ENCODE measurements at regions not wholly inside any gene's neighbourhood (a gene's known extent, or its start where the extent isn't known, plus 50 kb on each side); places are given as distances from the start of the nearest gene placed in this dataset.

DNA sequence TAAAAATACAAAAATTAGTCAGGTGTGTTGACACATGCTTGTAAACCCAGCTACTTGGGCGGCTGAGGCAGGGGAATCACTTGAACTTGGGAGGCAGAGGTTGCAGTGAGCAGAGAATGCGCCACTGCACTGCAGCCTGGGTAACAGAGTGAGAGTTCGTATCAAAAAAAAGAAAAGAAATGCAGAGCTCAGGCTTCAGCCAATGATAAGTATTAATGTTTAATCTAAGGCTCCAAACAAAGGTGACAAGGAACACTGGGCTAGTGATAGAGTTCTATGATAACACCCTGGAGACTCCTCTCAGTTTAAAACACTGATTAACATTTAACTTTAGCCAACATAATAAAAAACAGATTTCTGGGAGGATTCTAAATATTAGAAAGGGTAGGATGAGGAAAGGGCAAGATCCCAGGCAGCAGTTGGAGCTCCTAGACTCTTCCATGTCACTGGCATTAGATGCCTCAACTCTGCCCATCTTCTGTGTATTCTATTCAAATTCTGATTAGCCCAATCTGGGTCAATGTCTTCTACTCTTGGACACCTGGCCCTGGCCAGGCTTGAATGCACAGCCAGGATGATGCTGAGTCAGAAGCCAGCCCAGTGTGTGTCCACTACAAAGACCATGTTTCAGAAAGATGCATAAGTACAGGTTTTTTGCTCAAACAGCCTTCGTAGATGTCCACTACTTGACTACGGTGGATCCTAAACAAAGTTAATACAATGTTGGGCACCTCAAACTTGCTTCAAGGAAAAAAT lies 91.0 kb upstream of the FAM169A start:
- Histone ChIP-seq H2AFZ (ENCODE audit: insufficient read depth, low read depth, low read length, poor library complexity, severe bottlenecking) (no peak overlapping the region), H3K27ac (ENCODE audit: low read depth in 1 of 2, low read length in 2 of 2) (no peak overlapping the region), H3K9me3 (replicated peaks in 1 of 2; ENCODE audit: control insufficient read depth in 1 of 2, insufficient read depth in 1 of 2, low read length in 2 of 2) (no peaks in the 10 kb centered on the region), H3K27me3 (ENCODE audit: control insufficient read depth in 2 of 2, insufficient read depth in 2 of 2, low read length in 2 of 2) (no peaks in the 10 kb centered on the region), H3K79me2 (ENCODE audit: insufficient read depth, low read length) (no peaks in the 10 kb centered on the region), H3K4me1 (ENCODE audit: control insufficient read depth in 1 of 2, insufficient read depth in 2 of 2, low read length in 2 of 2) (no peaks in the 10 kb centered on the region), H3K4me2 (replicated peaks; ENCODE audit: extremely low read depth, low read length, poor library complexity, severe bottlenecking) (no peak overlapping the region), H4K20me1 (ENCODE audit: insufficient read depth, low read length) (no peaks in the 10 kb centered on the region), H3K9ac (ENCODE audit: insufficient read depth, low read length, poor library complexity, severe bottlenecking) (no peak overlapping the region), H3K4me3 (replicated peaks in 1 of 3; ENCODE audit: low read depth in 2 of 3, low read length in 3 of 3) (no peak overlapping the region), H3K36me3 (replicated peaks in 1 of 2; ENCODE audit: control insufficient read depth in 1 of 2, insufficient read depth in 2 of 2, low read length in 2 of 2) (no peaks in the 10 kb centered on the region)
- Mint-ChIP-seq H3K27me3 (ENCODE audit: low read depth in 3 of 3) (peaks cover 0 to 2% (median 1%) of the 10 kb centered on the region in 3 donors), H3K9me3 (peaks cover 0 to 5% (median 2%) of the 10 kb centered on the region in 7 donors), H3K27ac (peak overlapping the region in 1 of 7 donors; percentile 78), H3K4me1 (no peaks in the 10 kb centered on the region), H3K4me3 (no peak overlapping the region), H3K36me3 (no peaks in the 10 kb centered on the region)
- intact Hi-C loops (cut with micrococcal nuclease) = no loop called here
- TF ChIP-seq, protein P1, sequence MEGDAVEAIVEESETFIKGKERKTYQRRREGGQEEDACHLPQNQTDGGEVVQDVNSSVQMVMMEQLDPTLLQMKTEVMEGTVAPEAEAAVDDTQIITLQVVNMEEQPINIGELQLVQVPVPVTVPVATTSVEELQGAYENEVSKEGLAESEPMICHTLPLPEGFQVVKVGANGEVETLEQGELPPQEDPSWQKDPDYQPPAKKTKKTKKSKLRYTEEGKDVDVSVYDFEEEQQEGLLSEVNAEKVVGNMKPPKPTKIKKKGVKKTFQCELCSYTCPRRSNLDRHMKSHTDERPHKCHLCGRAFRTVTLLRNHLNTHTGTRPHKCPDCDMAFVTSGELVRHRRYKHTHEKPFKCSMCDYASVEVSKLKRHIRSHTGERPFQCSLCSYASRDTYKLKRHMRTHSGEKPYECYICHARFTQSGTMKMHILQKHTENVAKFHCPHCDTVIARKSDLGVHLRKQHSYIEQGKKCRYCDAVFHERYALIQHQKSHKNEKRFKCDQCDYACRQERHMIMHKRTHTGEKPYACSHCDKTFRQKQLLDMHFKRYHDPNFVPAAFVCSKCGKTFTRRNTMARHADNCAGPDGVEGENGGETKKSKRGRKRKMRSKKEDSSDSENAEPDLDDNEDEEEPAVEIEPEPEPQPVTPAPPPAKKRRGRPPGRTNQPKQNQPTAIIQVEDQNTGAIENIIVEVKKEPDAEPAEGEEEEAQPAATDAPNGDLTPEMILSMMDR (IDR thresholded peaks at IDR 0.05) = no peak
- no peak for DNase-seq
- 96% methylated on average over 4 of the region's 5 CpGs for WGBS (ENCODE audit: insufficient coverage)

DNA sequence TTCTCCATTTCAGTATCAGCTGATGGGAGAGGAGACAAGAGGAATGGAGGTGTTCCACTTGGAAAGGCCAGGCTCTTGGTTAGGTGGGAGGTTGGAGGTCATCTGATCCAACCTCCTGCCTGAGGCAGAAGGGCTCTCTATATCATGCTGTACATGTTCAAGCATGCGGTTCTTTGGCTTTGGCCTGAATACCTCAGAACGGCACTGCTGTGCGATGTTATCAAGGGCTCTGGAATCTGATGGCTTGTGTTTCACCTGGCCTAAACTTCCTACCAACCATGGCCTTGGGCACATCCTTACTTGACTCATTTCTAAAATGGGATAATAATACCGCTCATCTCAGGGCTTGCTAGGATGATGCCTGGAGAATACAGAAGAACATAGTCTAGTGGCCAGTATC lies 90.1 kb upstream of the FAM169A start:
- TF ChIP-seq, protein P1 (IDR thresholded peaks at IDR 0.05) = no peak

More for the DNA sequence above, 90.1 kb upstream of the FAM169A start:
- H3K9me3 Mint-ChIP-seq = peaks cover 0 to 5% (median 2%) of the 10 kb centered on the region in 7 donors
- no peak overlapping the region for H3K27ac Mint-ChIP-seq
- intact Hi-C loops (cut with micrococcal nuclease) = no loop called here
- H2AFZ ChIP-seq (ENCODE audit: insufficient read depth, low read depth, low read length, poor library complexity, severe bottlenecking) = no peak overlapping the region
- H3K36me3 Mint-ChIP-seq = no peaks in the 10 kb centered on the region
- 67% methylated on average over 3 of the region's 4 CpGs for WGBS (ENCODE audit: insufficient coverage)
- no peaks in the 10 kb centered on the region for H3K4me1 ChIP-seq (ENCODE audit: control insufficient read depth in 1 of 2, insufficient read depth in 2 of 2, low read length in 2 of 2)
- H3K9me3 ChIP-seq (replicated peaks in 1 of 2; ENCODE audit: control insufficient read depth in 1 of 2, insufficient read depth in 1 of 2, low read length in 2 of 2) = no peaks in the 10 kb centered on the region
- H3K27ac ChIP-seq (ENCODE audit: low read depth in 1 of 2, low read length in 2 of 2) = no peak overlapping the region
- H3K9ac ChIP-seq (ENCODE audit: insufficient read depth, low read length, poor library complexity, severe bottlenecking) = no peak overlapping the region
- no peaks in the 10 kb centered on the region for H3K4me1 Mint-ChIP-seq
- H3K36me3 ChIP-seq (replicated peaks in 1 of 2; ENCODE audit: control insufficient read depth in 1 of 2, insufficient read depth in 2 of 2, low read length in 2 of 2) = no peaks in the 10 kb centered on the region
- H3K4me3 Mint-ChIP-seq = no peak overlapping the region
- no peak overlapping the region for H3K4me2 ChIP-seq (replicated peaks; ENCODE audit: extremely low read depth, low read length, poor library complexity, severe bottlenecking)
- DNase-seq = no peak
- H3K4me3 ChIP-seq (replicated peaks in 1 of 3; ENCODE audit: low read depth in 2 of 3, low read length in 3 of 3) = no peak overlapping the region
- H3K27me3 Mint-ChIP-seq (ENCODE audit: low read depth in 3 of 3) = peaks cover 0 to 2% (median 1%) of the 10 kb centered on the region in 3 donors
- no peaks in the 10 kb centered on the region for H4K20me1 ChIP-seq (ENCODE audit: insufficient read depth, low read length)
- no peaks in the 10 kb centered on the region for H3K79me2 ChIP-seq (ENCODE audit: insufficient read depth, low read length)
- H3K27me3 ChIP-seq (ENCODE audit: control insufficient read depth in 2 of 2, insufficient read depth in 2 of 2, low read length in 2 of 2) = no peaks in the 10 kb centered on the region
